Femur (tissue), 1 donor: ENCODE measurements at regions not wholly inside any gene's neighbourhood (a gene's known extent, or its start where the extent isn't known, plus 50 kb on each side); places are given as distances from the start of the nearest gene placed in this dataset.
"Not testable (repeated sequence)": the region's sequence is repeated elsewhere in the genome, so short reads cannot be mapped to it uniquely, and the experiment has no call there.

Experiments
- DNase-seq: peaks from one replicate; pipeline ENCODE4 v3.0.0-alpha.2; 2017

GRCh38 chr15:22519213-22519612 lies 60.5 kb downstream of the GOLGA6L22 start:
- not testable (repeated sequence) for DNase-seq

- DNase-seq: not testable (repeated sequence)
Observed at GRCh38 chr15:22526537-22526936, 67.8 kb downstream of the GOLGA6L22 start.

DNA sequence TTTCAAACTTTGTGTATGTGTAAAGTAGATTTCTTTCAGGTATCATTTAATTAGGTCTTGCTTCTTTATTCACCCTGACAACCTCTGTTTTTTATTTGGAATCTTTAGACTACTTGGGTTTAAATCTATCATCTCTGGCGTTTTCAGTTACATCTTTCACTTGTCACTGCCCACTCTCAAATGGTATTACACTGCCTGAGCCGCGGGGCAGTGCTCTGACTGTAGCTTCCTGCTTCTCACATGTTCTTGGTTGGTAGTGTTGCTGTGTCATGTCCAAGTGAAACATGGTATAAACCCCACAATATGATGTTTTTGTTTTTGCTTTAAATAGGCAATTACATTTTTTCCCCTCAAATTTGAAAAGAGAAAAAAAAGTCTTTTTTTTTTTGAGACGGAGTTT lies 68.3 kb downstream of the GOLGA6L22 start:
- not testable (repeated sequence) for DNase-seq

DNA sequence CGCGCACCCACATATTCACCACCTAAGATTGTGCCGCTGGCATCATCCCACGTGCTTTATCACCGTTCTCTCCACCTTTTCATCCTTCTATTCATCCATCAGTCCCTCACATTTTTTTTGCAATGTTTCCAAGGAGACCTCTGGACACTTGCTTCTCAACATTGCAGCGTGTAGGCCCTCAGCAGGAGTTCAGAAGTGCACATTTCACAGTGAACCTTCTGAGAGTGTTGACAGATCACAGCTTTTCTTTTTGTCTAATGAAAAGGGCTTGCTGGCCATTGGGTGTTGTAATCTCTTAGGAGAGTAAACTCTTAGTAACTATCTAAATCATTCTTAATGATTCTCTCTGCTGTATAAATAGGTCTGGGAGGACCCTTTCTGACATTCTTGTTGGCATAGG lies 70.5 kb downstream of the GOLGA6L22 start:
- DNase-seq: not testable (repeated sequence)

- not testable (repeated sequence) for DNase-seq
Observed at GRCh38 chr15:22559701-22560100, 101.0 kb downstream of the GOLGA6L22 start.

DNA sequence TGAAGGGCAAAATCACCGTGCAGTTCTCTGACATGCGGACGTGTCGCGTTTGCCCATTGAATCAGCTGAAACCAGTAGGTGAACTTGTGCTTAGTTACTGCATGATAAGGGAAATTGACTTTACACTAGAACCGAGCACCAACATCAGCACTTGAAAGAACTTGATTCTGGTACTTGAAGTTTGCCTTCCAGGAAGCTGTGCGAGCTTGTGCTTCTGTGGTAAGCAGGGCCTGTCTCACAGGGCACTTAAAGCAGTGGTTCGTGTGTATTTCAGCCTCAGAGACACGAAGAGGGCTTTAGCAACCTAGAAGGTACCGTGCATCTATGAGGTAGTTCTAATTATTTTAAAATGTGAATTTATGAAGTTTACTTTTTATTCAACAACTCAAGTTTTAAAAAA lies 103.0 kb downstream of the GOLGA6L22 start:
- DNase-seq: not testable (repeated sequence)

GRCh38 chr15:22566510-22566909 lies 107.8 kb downstream of the GOLGA6L22 start:
- DNase-seq: not testable (repeated sequence)

DNA sequence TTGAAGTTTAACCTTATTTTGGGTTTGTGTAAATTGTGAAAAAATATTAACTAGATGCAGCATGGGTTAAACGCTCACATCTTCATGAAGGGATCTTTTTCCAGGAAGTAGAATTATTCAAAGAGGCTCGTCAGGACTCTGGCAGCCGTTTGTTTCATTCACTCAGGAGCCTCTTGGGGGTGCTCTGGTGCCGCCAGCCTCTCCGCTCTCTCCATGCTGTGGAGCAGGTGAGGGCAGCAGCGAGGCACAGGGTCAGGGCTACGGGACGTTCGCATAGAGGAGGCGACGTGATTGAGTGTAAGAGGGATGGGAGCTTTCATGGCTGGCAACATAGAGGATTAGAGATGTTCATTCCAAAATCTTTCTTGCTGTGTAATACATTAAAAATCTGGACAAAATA lies 110.8 kb downstream of the GOLGA6L22 start:
- DNase-seq: not testable (repeated sequence)

DNA sequence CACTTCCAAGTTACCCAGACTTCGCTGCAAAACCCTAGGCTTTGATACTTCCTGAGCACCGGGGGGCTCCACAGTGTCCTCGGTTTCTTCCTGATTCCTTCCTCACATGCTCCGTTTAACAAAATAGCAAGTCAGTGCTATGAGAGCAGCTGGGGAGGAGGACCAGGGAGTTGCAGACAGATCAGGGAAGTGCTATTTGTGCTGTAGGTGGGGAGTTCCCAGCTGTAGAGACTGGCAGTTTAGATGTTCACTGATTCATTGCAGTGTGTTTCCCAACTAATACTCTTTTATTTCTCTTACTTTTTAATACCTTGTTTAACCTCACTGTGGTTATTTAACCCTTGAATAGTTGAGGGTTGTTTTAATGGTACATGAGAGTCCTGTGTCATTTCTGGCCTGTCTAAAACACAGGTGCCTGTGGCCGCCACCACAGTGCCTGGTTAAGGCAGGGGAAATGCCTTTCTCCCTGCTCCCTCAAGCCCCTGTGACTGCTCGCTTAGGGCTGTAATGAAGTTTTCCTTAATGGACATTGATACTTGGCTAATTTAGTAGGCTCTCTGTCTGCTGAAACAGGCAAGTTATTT lies 113.5 kb downstream of the GOLGA6L22 start:
- DNase-seq: not testable (repeated sequence)

DNA sequence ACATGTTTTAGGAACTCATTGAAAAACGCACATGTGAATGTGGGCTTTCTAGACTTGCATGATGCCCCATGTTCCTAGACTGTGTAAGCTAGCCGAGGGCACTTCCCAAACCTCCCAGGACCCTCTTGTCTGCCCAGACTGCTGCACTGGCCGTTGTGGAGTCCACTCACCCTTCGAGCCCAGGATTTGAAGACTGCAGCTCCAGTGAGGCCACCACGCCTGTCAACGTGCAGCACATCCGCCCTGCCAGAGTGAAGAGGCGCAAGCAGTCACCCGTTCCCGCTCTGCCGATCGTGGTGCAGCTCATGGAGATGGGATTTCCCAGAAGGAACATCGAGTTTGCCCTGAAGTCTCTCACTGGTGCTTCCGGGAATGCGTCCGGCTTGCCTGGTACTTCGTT lies 114.1 kb downstream of the GOLGA6L22 start:
- DNase-seq: peak; percentile 6

DNA sequence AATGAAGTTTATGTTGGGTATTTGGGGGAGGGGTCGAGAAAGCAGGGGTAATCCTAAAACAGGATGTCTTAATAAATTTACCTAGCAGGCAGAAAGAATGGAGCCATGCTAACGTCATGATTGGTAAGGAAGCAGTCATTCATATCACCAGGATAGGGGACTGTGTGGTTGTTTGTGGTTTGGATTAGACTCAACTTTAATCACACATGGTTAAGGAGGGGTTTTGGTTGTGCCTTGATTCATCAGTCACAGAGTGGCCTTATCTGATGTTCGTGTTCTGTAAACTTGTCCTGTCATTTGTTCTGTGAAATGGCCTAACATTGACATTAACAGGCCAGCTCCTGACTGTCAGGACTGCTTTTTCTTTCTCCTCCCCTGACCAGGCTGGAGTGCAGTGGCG lies 119.1 kb downstream of the GOLGA6L22 start:
- not testable (repeated sequence) for DNase-seq

DNA sequence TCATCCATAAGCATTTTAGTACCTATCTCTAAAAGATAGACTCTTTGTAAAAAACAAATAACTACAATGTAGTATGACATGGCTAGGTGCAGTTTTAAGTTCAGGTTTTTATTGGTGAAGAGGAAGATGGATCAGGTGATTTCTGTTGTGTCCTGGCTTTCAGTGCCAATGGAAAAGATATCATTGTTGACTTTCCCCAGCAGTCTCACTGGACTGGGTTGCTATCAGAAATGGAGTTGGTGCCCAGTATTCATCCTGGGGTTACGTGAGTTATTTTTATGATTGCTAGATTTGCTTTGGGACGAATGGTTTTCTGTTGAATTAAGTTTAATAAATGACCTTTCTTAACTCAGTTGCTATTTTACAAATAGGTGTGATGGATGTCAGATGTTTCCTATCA lies 120.5 kb downstream of the GOLGA6L22 start:
- not testable (repeated sequence) for DNase-seq

GRCh38 chr15:22587391-22587790 lies 128.7 kb downstream of the GOLGA6L22 start:
- not testable (repeated sequence) for DNase-seq

DNA sequence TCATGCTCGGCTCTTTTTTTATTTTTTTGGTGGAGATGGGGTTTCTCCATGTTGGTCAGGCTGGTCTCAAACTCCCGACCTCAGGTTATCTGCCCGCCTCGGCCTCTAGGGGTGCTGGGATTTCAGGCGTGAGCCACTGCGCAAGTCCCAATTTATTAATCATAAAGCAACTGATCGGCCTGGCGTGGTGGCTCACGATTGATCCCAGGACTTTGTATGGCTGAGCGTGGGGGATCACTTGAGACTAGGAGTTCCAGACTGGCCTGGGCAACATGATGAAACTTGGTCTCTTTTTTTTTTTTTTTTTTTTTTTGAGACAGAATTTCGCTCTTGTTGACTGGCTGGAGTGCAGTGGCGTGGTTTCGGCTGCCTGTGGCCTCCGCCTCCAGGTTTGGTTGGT lies 139.8 kb downstream of the GOLGA6L22 start:
- not testable (repeated sequence) for DNase-seq

- not testable (repeated sequence) for DNase-seq
Observed at GRCh38 chr15:22599526-22600320, 141.0 kb downstream of the GOLGA6L22 start.

DNA sequence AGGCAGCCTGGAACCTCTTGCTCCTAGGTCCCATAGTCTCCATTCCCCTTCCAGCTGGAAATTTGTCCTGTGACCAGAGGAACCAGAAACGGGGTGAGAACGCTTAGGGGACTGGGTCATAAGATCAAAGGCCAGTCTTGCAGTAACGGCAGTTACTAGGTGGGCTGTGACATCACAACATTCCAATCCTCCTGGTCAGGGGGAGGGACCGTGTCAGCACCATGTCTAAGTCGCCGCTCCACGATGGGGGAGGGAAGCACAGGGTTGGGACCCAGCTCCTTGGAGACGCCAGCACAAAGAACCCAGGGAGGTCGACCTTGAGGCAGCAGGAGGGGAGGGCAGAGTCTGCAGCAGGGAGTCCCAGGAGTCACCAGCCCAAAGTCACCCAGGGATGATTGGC lies 158.3 kb downstream of the GOLGA6L22 start:
- DNase-seq: not testable (repeated sequence)

DNA sequence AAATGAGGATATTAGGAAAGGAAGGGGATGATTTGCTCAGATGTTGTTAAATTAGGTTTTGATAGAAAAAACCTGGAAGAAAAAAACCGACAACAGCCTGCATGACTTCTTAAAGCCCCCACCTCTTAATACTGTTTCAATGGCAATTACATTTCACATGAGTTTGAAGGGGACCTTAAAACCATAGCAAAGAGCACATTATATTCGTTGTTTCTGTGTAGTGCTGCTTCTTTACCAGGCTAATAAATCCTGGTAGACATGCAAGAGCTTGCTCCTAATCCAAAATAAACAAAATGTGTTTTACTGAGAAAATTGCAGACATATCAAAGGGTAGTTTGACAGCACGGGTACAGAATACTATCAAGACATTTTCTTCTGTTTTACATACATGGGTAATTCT lies 154.7 kb upstream of the NIPA1 start:
- not testable (repeated sequence) for DNase-seq

- DNase-seq: not testable (repeated sequence)
Observed at GRCh38 chr15:22639983-22640382, 146.5 kb upstream of the NIPA1 start.

GRCh38 chr15:22649458-22649857 lies 137.0 kb upstream of the NIPA1 start:
- DNase-seq: not testable (repeated sequence)

GRCh38 chr15:22651179-22651578 lies 135.3 kb upstream of the NIPA1 start:
- DNase-seq: not testable (repeated sequence)

GRCh38 chr15:22664294-22665058 lies 122.0 kb upstream of the NIPA1 start:
- peak; percentile 44 for DNase-seq

DNA sequence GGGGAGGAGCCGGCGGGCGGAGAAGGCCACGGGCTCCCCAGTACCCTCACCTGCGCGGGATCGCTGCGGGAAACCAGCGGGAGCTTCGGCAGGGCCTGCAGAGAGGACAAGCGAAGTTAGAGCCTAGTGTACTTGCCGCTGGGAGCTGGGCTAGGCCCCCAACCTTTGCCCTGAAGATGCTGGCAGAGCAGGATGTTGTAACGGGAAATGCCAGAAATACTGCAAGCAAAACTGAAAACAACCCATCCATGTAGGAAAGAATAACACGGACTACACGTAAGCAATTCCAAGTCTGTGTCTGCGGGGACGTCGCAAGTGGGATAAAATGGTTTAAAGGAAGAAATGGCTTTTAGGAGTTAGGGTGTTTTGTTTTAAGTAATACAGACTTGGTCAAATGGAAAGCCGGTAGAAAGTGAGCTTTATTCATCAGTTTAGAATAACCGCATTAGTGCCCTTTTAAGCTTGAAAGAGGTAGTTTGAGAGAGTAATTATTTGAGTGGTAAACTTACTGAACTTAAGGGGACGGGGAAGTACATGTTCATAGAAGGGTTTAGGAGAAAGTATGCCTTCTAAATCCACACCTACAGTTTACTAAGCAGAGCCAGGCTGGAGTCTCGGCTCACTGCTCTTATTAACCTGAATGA lies 121.3 kb upstream of the NIPA1 start:
- DNase-seq: peak; percentile 43

- not testable (repeated sequence) for DNase-seq
Observed at GRCh38 chr15:22665711-22666110, 120.7 kb upstream of the NIPA1 start.
